GM21529 (cell line): ENCODE measurements at regions not wholly inside any gene's neighbourhood (a gene's known extent, or its start where the extent isn't known, plus 50 kb on each side); places are given as distances from the start of the nearest gene placed in this dataset.
"Not testable (repeated sequence)": the region's sequence is repeated elsewhere in the genome, so short reads cannot be mapped to it uniquely, and the experiment has no call there.

ENCODE experiments used
- ATAC-seq: cut with Tn5 transposase; IDR thresholded peaks from one replicate; pipeline ENCODE4 v1.9.1; 2021; ENCODE audit not compliant: unreplicated experiment

- ATAC-seq: no peak
These were observed 51.3 kb upstream of the MOCS2 start for GRCh38 chr5:53160895-53161294.

- no peak for ATAC-seq
These were observed 52.3 kb upstream of the MOCS2 start for GRCh38 chr5:53161876-53162275.

- ATAC-seq: no peak
These were observed 55.1 kb upstream of the MOCS2 start for GRCh38 chr5:53164478-53165165.

GRCh38 chr5:53165431-53166182 lies 56.0 kb upstream of the MOCS2 start:
- no peak for ATAC-seq

GRCh38 chr5:53166183-53166495 lies 56.6 kb upstream of the MOCS2 start:
- ATAC-seq: no peak

GRCh38 chr5:53167836-53168235 lies 58.3 kb upstream of the MOCS2 start:
- no peak for ATAC-seq

GRCh38 chr5:53169933-53170332 lies 60.4 kb upstream of the MOCS2 start:
- no peak for ATAC-seq

GRCh38 chr5:53170746-53171349 lies 61.3 kb upstream of the MOCS2 start:
- no peak for ATAC-seq

GRCh38 chr5:53172073-53172472 lies 62.5 kb upstream of the MOCS2 start:
- ATAC-seq: not testable (repeated sequence)

- no peak for ATAC-seq
These were observed 63.1 kb upstream of the MOCS2 start for GRCh38 chr5:53172630-53173029.

- no peak for ATAC-seq
These were observed 63.5 kb upstream of the MOCS2 start for GRCh38 chr5:53173083-53173482.

GRCh38 chr5:53178830-53179229 lies 69.3 kb upstream of the MOCS2 start:
- ATAC-seq: no peak

GRCh38 chr5:53179691-53180090 lies 70.1 kb upstream of the MOCS2 start:
- no peak for ATAC-seq

- ATAC-seq: no peak
These were observed 71.0 kb upstream of the MOCS2 start for GRCh38 chr5:53180538-53180937.

GRCh38 chr5:53180991-53181390 lies 71.4 kb upstream of the MOCS2 start:
- no peak for ATAC-seq

GRCh38 chr5:53183880-53184279 lies 74.3 kb upstream of the MOCS2 start:
- no peak for ATAC-seq

- no peak for ATAC-seq
These were observed 82.1 kb upstream of the MOCS2 start for GRCh38 chr5:53191548-53192165.

GRCh38 chr5:53194086-53194485 lies 84.5 kb upstream of the MOCS2 start:
- no peak for ATAC-seq

GRCh38 chr5:53199882-53200281 lies 90.3 kb upstream of the MOCS2 start:
- ATAC-seq: no peak

- ATAC-seq: no peak
These were observed 90.7 kb upstream of the MOCS2 start for GRCh38 chr5:53200306-53200705.

GRCh38 chr5:53201746-53202145 lies 92.2 kb upstream of the MOCS2 start:
- no peak for ATAC-seq

GRCh38 chr5:53206562-53206961 lies 97.0 kb upstream of the MOCS2 start:
- ATAC-seq: no peak
